HFFc6 (cell line): ENCODE measurements at regions not wholly inside any gene's neighbourhood (a gene's known extent, or its start where the extent isn't known, plus 50 kb on each side); places are given as distances from the start of the nearest gene placed in this dataset.
A peak's percentile ranks its signal among the peaks of the same experiment; 100 is the strongest.

Experiments used
- DNase-seq: peaks from one replicate; pipeline ENCODE4 v3.0.0-alpha.2; 2018
- H3K27ac Mint-ChIP-seq: 2 replicates; pipeline ENCODE4 v1.8.0; 2020; ENCODE audit warnings: mild to moderate bottlenecking, mixed read lengths
- H3K27me3 Mint-ChIP-seq: 2 replicates; pipeline ENCODE4 v1.8.0; 2021; ENCODE audit warnings: mild to moderate bottlenecking, moderate library complexity, mixed read lengths; ENCODE audit not compliant: insufficient read depth
- H3K36me3 Mint-ChIP-seq: 2 replicates; pipeline ENCODE4 v1.8.0; 2021; ENCODE audit warnings: low read depth, mixed read lengths
- H3K4me1 Mint-ChIP-seq: 2 replicates; pipeline ENCODE4 v1.8.0; 2020; ENCODE audit warnings: low read depth, mixed read lengths
- H3K4me3 Mint-ChIP-seq: 2 replicates; pipeline ENCODE4 v1.8.0; 2020; ENCODE audit warnings: mild to moderate bottlenecking, moderate library complexity, mixed read lengths
- H3K9me3 Mint-ChIP-seq: 2 replicates; pipeline ENCODE4 v1.8.0; 2020; ENCODE audit warnings: mild to moderate bottlenecking, mixed read lengths
- CTCF ChIP-seq: fragments of 200-600 bp; sonication (generic); IDR thresholded peaks from 2 replicates; pipeline ENCODE4 v1.5.0; 2021; ENCODE audit warnings: antibody characterized with exemption, mild to moderate bottlenecking

- no peak overlapping the region for H3K27ac Mint-ChIP-seq
- H3K36me3 Mint-ChIP-seq = no peaks in the 10 kb centered on the region
- H3K27me3 Mint-ChIP-seq = peaks cover 6% of the 10 kb centered on the region
- H3K4me3 Mint-ChIP-seq = no peak overlapping the region
- no peak for DNase-seq
- no peak for TF ChIP-seq CTCF
- no peaks in the 10 kb centered on the region for H3K9me3 Mint-ChIP-seq
- H3K4me1 Mint-ChIP-seq = peaks cover 26% of the 10 kb centered on the region
Measured at GRCh38 chr22:27535452-27535851, 266.1 kb downstream of the MN1 start.

- H3K9me3 Mint-ChIP-seq = no peaks in the 10 kb centered on the region
- H3K36me3 Mint-ChIP-seq = no peaks in the 10 kb centered on the region
- no peak for TF ChIP-seq CTCF
- H3K4me3 Mint-ChIP-seq = no peak overlapping the region
- H3K27ac Mint-ChIP-seq = no peak overlapping the region
- DNase-seq = no peak
- peaks cover 9% of the 10 kb centered on the region for H3K4me1 Mint-ChIP-seq
- peaks cover 21% of the 10 kb centered on the region for H3K27me3 Mint-ChIP-seq
Measured at GRCh38 chr22:27537501-27537900, 264.1 kb downstream of the MN1 start.

- Mint-ChIP-seq H3K27me3 (peaks cover 21% of the 10 kb centered on the region), H3K27ac (no peak overlapping the region)
Measured at GRCh38 chr22:27538666-27539065, 262.9 kb downstream of the MN1 start.

DNA sequence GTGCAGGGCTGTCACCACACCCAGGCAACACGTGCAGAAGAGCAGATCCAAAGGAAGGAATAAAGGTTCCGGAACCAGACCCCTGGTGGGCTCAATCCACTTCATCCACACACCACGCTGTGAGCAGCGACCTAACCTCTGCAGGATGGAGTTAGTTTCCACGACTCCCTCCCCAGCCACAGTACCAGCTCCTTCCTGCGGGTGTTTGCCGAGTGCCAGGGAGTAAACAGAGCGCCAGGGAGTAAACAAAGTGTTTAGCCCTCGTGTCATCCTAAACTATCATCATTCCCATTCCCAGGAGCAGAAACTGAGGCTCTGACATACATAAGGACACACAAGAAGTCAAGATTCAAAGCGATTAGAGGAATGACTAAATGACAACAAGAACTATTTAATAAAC lies 261.3 kb downstream of the MN1 start:
- no peak overlapping the region for H3K27ac Mint-ChIP-seq
- peaks cover 24% of the 10 kb centered on the region for H3K27me3 Mint-ChIP-seq
- no peaks in the 10 kb centered on the region for H3K9me3 Mint-ChIP-seq
- H3K36me3 Mint-ChIP-seq = no peaks in the 10 kb centered on the region
- no peak for DNase-seq
- H3K4me1 Mint-ChIP-seq = peaks cover under 1% of the 10 kb centered on the region
- TF ChIP-seq CTCF = peak; percentile 24; the same call in 1 of the 2 replicates
- no peak overlapping the region for H3K4me3 Mint-ChIP-seq

More at GRCh38 chr22:27538666-27539065, 262.9 kb downstream of the MN1 start:
- TF ChIP-seq CTCF = no peak
- no peak for DNase-seq
- Mint-ChIP-seq H3K4me1 (peaks cover 9% of the 10 kb centered on the region), H3K9me3 (no peaks in the 10 kb centered on the region), H3K4me3 (no peak overlapping the region), H3K36me3 (no peaks in the 10 kb centered on the region)

- H3K9me3 Mint-ChIP-seq = no peaks in the 10 kb centered on the region
- H3K27me3 Mint-ChIP-seq = peaks cover 30% of the 10 kb centered on the region
- no peaks in the 10 kb centered on the region for H3K4me1 Mint-ChIP-seq
- H3K4me3 Mint-ChIP-seq = no peak overlapping the region
- H3K27ac Mint-ChIP-seq = no peak overlapping the region
- no peak for DNase-seq
- TF ChIP-seq CTCF = no peak
- no peaks in the 10 kb centered on the region for H3K36me3 Mint-ChIP-seq
Measured at GRCh38 chr22:27540656-27541396, 260.7 kb downstream of the MN1 start.
